ENCODE measurements at regions not wholly inside any gene's neighbourhood (a gene's known extent, or its start where the extent isn't known, plus 50 kb on each side); places are given as distances from the start of the nearest gene placed in this dataset.

GRCh38 chr20:54278262-54278661, 70.4 kb downstream of the PFDN4 start:
- in situ Hi-C loops (cut with HindIII; ENCODE audit: extremely low pct_ligation_motif_present, low pct_unique_long_range_greater_than_20kb): no loop called here
- no peak overlapping the region for H3K4me3 ChIP-seq (replicated peaks in 1 of 3; ENCODE audit: insufficient read depth in 1 of 3, low read depth in 2 of 3, low read length in 3 of 3)
- no peaks in the 10 kb centered on the region for H4K20me1 ChIP-seq (ENCODE audit: insufficient read depth, low read length)
- H3K27ac ChIP-seq (ENCODE audit: extremely low read length, insufficient read depth, low read length): no peak overlapping the region
- no peaks in the 10 kb centered on the region for H3K79me2 ChIP-seq (ENCODE audit: insufficient read depth, low read length)
- no TSS peak for BruUV-seq (replicated peaks)
- WGBS (ENCODE audit: low lambda C conversion rate): 16% methylated on average over 4 of the region's 4 CpGs
- ChIA-PET CTCF (ENCODE audit: low intra/inter-chr PET ratio, low total read pairs) (no interaction called here), POLR2A (no interaction called here)
- no peaks in the 10 kb centered on the region for H3K36me3 ChIP-seq (replicated peaks in 1 of 2; ENCODE audit: control insufficient read depth in 1 of 2, insufficient read depth in 2 of 2, low read length in 2 of 2)
- intact Hi-C loops (cut with micrococcal nuclease; ENCODE audit: unreplicated experiment): no loop called here
- no peaks in the 10 kb centered on the region for H3K9me3 ChIP-seq (ENCODE audit: low read length)
- DNase-seq (ENCODE audit: low spot score): no peak
- no peak for ATAC-seq
- H3K27me3 ChIP-seq (ENCODE audit: control insufficient read depth in 1 of 2, insufficient read depth in 2 of 2, low read length in 2 of 2): no peaks in the 10 kb centered on the region
- H2AFZ ChIP-seq (ENCODE audit: low read length): no peak overlapping the region
- FAIRE-seq: no peak
- no peak overlapping the region for H3K9ac ChIP-seq (ENCODE audit: insufficient read depth, low read depth, low read length)
- TF ChIP-seq RCOR2 (CRISPR knock-in tag; IDR thresholded peaks at IDR 0.05) (no peak), ZNF451 (CRISPR knock-in tag; IDR thresholded peaks at IDR 0.05) (no peak), KIAA2018 (CRISPR knock-in tag; IDR thresholded peaks at IDR 0.05; ENCODE audit: borderline replicate concordance) (no peak), CCAR2 (optimal IDR thresholded peaks at IDR 0.05; ENCODE audit: low read depth, low read length) (no peak)
- no peaks in the 10 kb centered on the region for H3K4me1 ChIP-seq (ENCODE audit: insufficient read depth, low read length)
- no peak overlapping the region for H3K4me2 ChIP-seq (ENCODE audit: low read depth, low read length)
